ENCODE measurements at regions not wholly inside any gene's neighbourhood (a gene's known extent, or its start where the extent isn't known, plus 50 kb on each side); places are given as distances from the start of the nearest gene placed in this dataset.

DNA sequence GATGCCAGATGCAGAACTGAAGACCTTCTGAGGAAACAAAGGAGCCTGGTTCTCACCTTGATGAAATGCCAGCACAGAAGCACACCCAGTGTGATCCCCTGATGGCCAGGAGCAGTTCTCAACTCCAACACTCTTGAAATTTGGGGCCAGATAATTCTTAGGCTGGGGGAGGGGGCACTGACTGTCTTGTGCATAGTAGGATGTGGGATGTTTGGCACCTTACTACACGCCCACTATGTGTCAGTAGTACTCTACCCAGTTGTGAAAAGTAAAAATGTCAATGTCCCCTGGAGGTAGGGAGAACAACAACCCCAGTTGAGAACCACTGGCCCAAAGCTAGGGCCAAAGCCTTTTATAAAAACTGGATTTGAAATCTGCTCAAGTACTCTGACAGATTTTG, 398.3 kb upstream of the ARID1B start:
- Histone ChIP-seq H3K36me3 (no peaks in the 10 kb centered on the region), H3K4me3 (no peak overlapping the region), H3K4me1 (ENCODE audit: control insufficient read depth in 1 of 2, low read depth in 2 of 2) (peaks cover 19 to 27% of the 10 kb centered on the region in 2 donors), H3K9me3 (no peaks in the 10 kb centered on the region), H3K27ac (peak overlapping the region in 1 of 2 donors; percentile 45), H3K27me3 (replicated peaks; ENCODE audit: insufficient read depth) (no peaks in the 10 kb centered on the region)
- DNase-seq (ENCODE audit: low spot score) = no peak
- TF ChIP-seq, protein P1, sequence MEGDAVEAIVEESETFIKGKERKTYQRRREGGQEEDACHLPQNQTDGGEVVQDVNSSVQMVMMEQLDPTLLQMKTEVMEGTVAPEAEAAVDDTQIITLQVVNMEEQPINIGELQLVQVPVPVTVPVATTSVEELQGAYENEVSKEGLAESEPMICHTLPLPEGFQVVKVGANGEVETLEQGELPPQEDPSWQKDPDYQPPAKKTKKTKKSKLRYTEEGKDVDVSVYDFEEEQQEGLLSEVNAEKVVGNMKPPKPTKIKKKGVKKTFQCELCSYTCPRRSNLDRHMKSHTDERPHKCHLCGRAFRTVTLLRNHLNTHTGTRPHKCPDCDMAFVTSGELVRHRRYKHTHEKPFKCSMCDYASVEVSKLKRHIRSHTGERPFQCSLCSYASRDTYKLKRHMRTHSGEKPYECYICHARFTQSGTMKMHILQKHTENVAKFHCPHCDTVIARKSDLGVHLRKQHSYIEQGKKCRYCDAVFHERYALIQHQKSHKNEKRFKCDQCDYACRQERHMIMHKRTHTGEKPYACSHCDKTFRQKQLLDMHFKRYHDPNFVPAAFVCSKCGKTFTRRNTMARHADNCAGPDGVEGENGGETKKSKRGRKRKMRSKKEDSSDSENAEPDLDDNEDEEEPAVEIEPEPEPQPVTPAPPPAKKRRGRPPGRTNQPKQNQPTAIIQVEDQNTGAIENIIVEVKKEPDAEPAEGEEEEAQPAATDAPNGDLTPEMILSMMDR (IDR thresholded peaks at IDR 0.05) = no peak
- ATAC-seq (ENCODE audit: insufficient number of reproducible peaks, low FRiP score, low read depth) = no peak

DNA sequence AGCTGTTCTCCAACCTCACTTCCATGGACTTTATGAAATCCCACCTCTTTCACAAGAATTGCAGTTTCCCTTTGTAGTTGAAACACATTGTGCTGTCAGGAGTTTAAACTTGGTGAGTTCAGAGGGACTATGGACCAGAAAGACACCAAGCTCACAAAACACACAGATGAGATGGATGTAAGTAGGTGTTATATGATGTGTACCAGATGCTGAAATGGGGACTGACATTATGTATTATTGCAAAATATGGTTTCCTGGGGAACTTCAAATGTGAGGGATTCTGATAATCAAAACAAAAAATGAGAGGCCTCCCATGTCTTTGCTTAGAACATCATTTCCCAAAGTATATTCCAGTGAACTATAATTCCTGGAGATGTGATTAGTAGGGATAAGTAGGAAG, 401.1 kb upstream of the ARID1B start:
- TF ChIP-seq, protein P1 (IDR thresholded peaks at IDR 0.05) = no peak
- Histone ChIP-seq H3K27me3 (replicated peaks; ENCODE audit: insufficient read depth) (no peaks in the 10 kb centered on the region), H3K9me3 (no peaks in the 10 kb centered on the region), H3K27ac (no peak overlapping the region), H3K36me3 (no peaks in the 10 kb centered on the region), H3K4me1 (ENCODE audit: control insufficient read depth in 1 of 2, low read depth in 2 of 2) (peaks cover 19 to 27% of the 10 kb centered on the region in 2 donors), H3K4me3 (no peak overlapping the region)
- ATAC-seq (ENCODE audit: insufficient number of reproducible peaks, low FRiP score, low read depth) = no peak
- DNase-seq (ENCODE audit: low spot score) = no peak

DNA sequence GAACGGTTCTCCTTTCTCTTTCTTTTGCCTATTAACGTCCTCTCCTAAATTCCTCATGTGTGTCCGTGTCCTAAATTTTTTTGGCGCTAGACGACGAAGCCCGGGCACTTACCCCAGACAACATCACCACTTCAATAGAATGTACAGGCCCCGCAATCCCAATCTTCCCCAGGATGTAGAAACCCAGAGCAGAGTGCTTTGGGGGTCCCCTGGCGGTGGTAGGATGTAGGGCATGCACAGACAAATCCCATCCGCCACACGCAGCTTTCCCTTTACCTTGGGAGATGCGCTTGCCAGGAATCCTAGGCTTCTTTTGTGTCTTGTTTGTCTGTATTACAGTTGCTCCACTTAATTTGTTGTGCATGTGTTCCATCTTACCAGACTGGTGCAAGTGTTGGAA, 417.3 kb upstream of the ARID1B start:
- no peak overlapping the region for H3K27ac ChIP-seq
- no peaks in the 10 kb centered on the region for H3K4me1 ChIP-seq (ENCODE audit: control insufficient read depth in 1 of 2, low read depth in 2 of 2)
- no peaks in the 10 kb centered on the region for H3K36me3 ChIP-seq
- H3K4me3 ChIP-seq = no peak overlapping the region
- TF ChIP-seq, protein P1 (IDR thresholded peaks at IDR 0.05) = no peak
- H3K9me3 ChIP-seq = no peaks in the 10 kb centered on the region
- no peak for ATAC-seq (ENCODE audit: insufficient number of reproducible peaks, low FRiP score, low read depth)
- DNase-seq (ENCODE audit: low spot score) = no peak
- no peaks in the 10 kb centered on the region for H3K27me3 ChIP-seq (replicated peaks; ENCODE audit: insufficient read depth)

DNA sequence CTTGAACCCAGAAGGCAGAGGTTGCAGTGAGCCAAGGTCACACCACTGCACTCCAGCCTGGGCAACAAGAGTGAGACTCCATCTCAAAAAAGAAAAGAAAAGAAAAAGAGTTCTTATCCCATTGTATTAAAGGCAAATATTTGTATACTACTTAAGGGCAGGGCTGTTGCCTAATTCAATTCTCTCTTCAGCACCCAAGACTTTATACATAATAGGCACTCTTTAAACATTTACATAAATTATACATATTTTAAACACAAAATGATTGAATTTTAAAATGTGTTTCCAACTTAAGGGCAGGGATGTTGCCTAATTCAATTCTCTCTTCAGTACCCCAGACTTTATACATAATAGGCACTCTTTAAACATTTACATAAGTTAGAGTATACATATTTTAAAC, 424.3 kb upstream of the ARID1B start:
- Histone ChIP-seq H3K36me3 (no peaks in the 10 kb centered on the region), H3K4me3 (no peak overlapping the region), H3K9me3 (no peaks in the 10 kb centered on the region), H3K4me1 (ENCODE audit: control insufficient read depth in 1 of 2, low read depth in 2 of 2) (no peaks in the 10 kb centered on the region), H3K27me3 (replicated peaks; ENCODE audit: insufficient read depth) (no peaks in the 10 kb centered on the region), H3K27ac (no peak overlapping the region)
- no peak for ATAC-seq (ENCODE audit: insufficient number of reproducible peaks, low FRiP score, low read depth)
- DNase-seq (ENCODE audit: low spot score) = no peak
- TF ChIP-seq, protein P1 (IDR thresholded peaks at IDR 0.05) = no peak

DNA sequence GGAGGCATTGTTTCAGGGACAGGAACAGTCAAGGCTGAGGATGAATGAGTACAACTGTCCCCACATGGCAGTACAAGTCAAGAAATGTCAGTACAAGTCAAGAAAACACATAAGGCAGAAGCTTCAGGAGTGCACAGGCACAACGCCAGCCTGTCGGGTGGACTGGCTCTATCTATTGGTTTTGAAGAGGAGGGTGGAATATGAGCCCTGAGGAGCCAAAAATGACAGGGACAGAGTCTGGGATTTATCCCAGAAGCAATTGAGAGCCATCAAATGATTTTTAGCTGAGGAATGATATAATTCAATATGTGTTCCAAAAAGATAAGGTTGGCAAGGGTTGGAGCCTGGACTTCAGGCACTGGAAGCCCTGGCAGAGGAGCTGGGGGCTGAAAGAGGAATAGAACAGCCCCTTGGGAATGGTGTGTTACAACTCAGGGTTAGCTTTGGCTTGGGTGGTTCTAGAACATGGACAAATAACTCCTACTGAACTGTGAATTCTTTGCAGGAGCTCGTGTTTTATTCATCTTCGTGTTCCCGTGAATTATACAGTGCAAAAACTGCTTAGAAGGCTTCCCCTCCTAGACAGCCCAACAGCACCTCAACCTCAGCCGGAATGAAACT, 425.7 kb upstream of the ARID1B start:
- DNase-seq (ENCODE audit: low spot score) = no peak
- ATAC-seq (ENCODE audit: insufficient number of reproducible peaks, low FRiP score, low read depth) = no peak

More for the DNA sequence above, 425.7 kb upstream of the ARID1B start:
- Histone ChIP-seq H3K27me3 (replicated peaks; ENCODE audit: insufficient read depth) (no peaks in the 10 kb centered on the region), H3K4me3 (no peak overlapping the region), H3K4me1 (ENCODE audit: control insufficient read depth in 1 of 2, low read depth in 2 of 2) (no peaks in the 10 kb centered on the region), H3K27ac (no peak overlapping the region), H3K36me3 (no peaks in the 10 kb centered on the region), H3K9me3 (no peaks in the 10 kb centered on the region)
- TF ChIP-seq, protein P1 (IDR thresholded peaks at IDR 0.05) = no peak

Measured in thoracic aorta (tissue), 2 donors.